ENCODE measurements at regions not wholly inside any gene's neighbourhood (a gene's known extent, or its start where the extent isn't known, plus 50 kb on each side); places are given as distances from the start of the nearest gene placed in this dataset.

DNA sequence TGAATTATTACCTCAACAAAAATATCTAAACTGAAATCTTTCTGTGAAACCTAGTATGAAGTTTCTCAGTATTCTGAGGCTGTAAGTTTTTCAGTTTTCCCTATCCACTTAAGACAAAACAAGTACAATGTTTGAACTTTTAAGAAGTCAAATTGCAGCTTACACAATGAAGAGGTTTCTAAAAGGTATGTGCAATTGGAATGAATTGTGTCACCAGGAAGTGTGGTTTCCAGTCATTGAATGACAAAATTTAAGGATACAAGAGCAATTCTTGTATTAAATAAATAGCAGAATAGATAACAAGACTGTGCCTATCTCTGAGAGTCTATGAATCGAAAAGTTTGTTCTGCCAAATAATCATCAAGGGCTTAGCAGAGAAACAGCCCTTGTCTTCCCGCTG is 207.3 kb downstream of the ANKRD50 start:
- H3K79me2 ChIP-seq (ENCODE audit: insufficient read depth): no peaks in the 10 kb centered on the region
- H2AFZ ChIP-seq (ENCODE audit: low read depth): no peak overlapping the region
- no peaks in the 10 kb centered on the region for H4K20me1 ChIP-seq (ENCODE audit: insufficient read depth)
- H3K27me3 ChIP-seq (ENCODE audit: insufficient read depth): no peaks in the 10 kb centered on the region
- no peaks in the 10 kb centered on the region for H3K9me2 ChIP-seq
- no peaks in the 10 kb centered on the region for H3K9me3 ChIP-seq
- no peaks in the 10 kb centered on the region for H3F3A ChIP-seq (replicated peaks; ENCODE audit: insufficient read depth)
- no peak for TF ChIP-seq SIN3A (IDR thresholded peaks at IDR 0.05; ENCODE audit: borderline replicate concordance, low read depth, low read length)
- no peak for TF ChIP-seq USF2 (IDR thresholded peaks at IDR 0.05; ENCODE audit: borderline replicate concordance, low read depth, low read length)
- no peak for TF ChIP-seq FOXJ3 (CRISPR knock-in tag; IDR thresholded peaks at IDR 0.05)
- TF ChIP-seq, protein P1, sequence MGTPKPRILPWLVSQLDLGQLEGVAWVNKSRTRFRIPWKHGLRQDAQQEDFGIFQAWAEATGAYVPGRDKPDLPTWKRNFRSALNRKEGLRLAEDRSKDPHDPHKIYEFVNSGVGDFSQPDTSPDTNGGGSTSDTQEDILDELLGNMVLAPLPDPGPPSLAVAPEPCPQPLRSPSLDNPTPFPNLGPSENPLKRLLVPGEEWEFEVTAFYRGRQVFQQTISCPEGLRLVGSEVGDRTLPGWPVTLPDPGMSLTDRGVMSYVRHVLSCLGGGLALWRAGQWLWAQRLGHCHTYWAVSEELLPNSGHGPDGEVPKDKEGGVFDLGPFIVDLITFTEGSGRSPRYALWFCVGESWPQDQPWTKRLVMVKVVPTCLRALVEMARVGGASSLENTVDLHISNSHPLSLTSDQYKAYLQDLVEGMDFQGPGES (IDR thresholded peaks at IDR 0.05; ENCODE audit: low read depth, low read length): no peak
- no peak for TF ChIP-seq RXRA (IDR thresholded peaks at IDR 0.05; ENCODE audit: borderline replicate concordance, low read depth)
- no peak overlapping the region for H3K4me3 ChIP-seq (ENCODE audit: low read depth in 2 of 2, low read length in 1 of 2)
- no peak overlapping the region for H3K27ac ChIP-seq (ENCODE audit: low read depth in 2 of 2, low read length in 1 of 2)
- H3K4me2 ChIP-seq: no peak overlapping the region
- H3K36me3 ChIP-seq (replicated peaks in 1 of 2; ENCODE audit: control insufficient read depth in 1 of 2, insufficient read depth in 2 of 2, low read length in 1 of 2): no peaks in the 10 kb centered on the region
- H3K4me1 ChIP-seq (ENCODE audit: control insufficient read depth in 1 of 2, insufficient read depth in 2 of 2, low read depth in 1 of 2, low read length in 1 of 2): peaks cover 0 to 5% of the 10 kb centered on the region in 2 experiments; a peak in 2 of 4 replicates
- POLR2A ChIA-PET: no interaction called here
- no peak for DNase-seq
- WGBS (ENCODE audit: low lambda C conversion rate): 91% methylated on average over 2 of the region's 2 CpGs
- CTCF ChIA-PET: interaction anchor here (1.2 kb wide), 1 partner anchor 171 kb away, joined by 4 read pairs; no protein-coding TSS in a partner anchor
- no peak overlapping the region for H3K9ac ChIP-seq

DNA sequence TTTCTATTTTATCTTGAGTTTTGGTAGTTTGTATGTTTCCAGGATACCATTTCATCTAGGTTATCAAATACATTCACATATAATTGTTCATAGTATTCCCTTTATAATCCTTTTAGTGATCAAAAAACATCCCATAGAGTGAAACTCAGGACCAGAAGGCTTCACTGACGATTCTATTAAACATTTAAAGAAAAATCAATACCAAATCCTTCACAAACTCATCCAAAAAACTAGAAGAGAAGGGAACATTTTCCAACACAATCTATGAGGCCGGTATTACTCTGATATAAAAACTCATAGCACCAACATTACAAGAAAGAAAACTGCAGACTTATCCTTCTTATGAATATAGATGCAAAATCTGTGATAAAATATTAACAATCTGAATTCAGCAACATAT is 203.4 kb downstream of the ANKRD50 start:
- H3K27ac ChIP-seq (ENCODE audit: low read depth in 2 of 2, low read length in 1 of 2): no peak overlapping the region
- no peak overlapping the region for H3K4me3 ChIP-seq (ENCODE audit: low read depth in 2 of 2, low read length in 1 of 2)
- H3K4me1 ChIP-seq (ENCODE audit: control insufficient read depth in 1 of 2, insufficient read depth in 2 of 2, low read depth in 1 of 2, low read length in 1 of 2): peaks cover 0 to 5% of the 10 kb centered on the region in 2 experiments; a peak in 2 of 4 replicates
- TF ChIP-seq MAX (IDR thresholded peaks at IDR 0.05; ENCODE audit: low read depth) (no peak), ELF1 (IDR thresholded peaks at IDR 0.05) (no peak), FOXM1 (IDR thresholded peaks at IDR 0.05; ENCODE audit: low read depth) (no peak), GATA2 (CRISPR knock-in tag; IDR thresholded peaks at IDR 0.05) (no peak), RAD21 (IDR thresholded peaks at IDR 0.05; ENCODE audit: low read length) (no peak), SMC3 (IDR thresholded peaks at IDR 0.05; ENCODE audit: low read depth, low read length) (no peak), SIN3A (IDR thresholded peaks at IDR 0.05; ENCODE audit: borderline replicate concordance, low read depth, low read length) (no peak), TEAD4 (IDR thresholded peaks at IDR 0.05; ENCODE audit: borderline replicate concordance, insufficient read depth) (no peak), RFX5 (IDR thresholded peaks at IDR 0.05; ENCODE audit: low read length) (no peak), USF1 (IDR thresholded peaks at IDR 0.05; ENCODE audit: borderline replicate concordance, low read depth) (no peak), TCF12 (IDR thresholded peaks at IDR 0.05) (no peak)
- TF ChIP-seq, protein P2, sequence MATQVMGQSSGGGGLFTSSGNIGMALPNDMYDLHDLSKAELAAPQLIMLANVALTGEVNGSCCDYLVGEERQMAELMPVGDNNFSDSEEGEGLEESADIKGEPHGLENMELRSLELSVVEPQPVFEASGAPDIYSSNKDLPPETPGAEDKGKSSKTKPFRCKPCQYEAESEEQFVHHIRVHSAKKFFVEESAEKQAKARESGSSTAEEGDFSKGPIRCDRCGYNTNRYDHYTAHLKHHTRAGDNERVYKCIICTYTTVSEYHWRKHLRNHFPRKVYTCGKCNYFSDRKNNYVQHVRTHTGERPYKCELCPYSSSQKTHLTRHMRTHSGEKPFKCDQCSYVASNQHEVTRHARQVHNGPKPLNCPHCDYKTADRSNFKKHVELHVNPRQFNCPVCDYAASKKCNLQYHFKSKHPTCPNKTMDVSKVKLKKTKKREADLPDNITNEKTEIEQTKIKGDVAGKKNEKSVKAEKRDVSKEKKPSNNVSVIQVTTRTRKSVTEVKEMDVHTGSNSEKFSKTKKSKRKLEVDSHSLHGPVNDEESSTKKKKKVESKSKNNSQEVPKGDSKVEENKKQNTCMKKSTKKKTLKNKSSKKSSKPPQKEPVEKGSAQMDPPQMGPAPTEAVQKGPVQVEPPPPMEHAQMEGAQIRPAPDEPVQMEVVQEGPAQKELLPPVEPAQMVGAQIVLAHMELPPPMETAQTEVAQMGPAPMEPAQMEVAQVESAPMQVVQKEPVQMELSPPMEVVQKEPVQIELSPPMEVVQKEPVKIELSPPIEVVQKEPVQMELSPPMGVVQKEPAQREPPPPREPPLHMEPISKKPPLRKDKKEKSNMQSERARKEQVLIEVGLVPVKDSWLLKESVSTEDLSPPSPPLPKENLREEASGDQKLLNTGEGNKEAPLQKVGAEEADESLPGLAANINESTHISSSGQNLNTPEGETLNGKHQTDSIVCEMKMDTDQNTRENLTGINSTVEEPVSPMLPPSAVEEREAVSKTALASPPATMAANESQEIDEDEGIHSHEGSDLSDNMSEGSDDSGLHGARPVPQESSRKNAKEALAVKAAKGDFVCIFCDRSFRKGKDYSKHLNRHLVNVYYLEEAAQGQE (IDR thresholded peaks at IDR 0.05; ENCODE audit: low read depth, low read length): no peak
- TF ChIP-seq, protein P3, sequence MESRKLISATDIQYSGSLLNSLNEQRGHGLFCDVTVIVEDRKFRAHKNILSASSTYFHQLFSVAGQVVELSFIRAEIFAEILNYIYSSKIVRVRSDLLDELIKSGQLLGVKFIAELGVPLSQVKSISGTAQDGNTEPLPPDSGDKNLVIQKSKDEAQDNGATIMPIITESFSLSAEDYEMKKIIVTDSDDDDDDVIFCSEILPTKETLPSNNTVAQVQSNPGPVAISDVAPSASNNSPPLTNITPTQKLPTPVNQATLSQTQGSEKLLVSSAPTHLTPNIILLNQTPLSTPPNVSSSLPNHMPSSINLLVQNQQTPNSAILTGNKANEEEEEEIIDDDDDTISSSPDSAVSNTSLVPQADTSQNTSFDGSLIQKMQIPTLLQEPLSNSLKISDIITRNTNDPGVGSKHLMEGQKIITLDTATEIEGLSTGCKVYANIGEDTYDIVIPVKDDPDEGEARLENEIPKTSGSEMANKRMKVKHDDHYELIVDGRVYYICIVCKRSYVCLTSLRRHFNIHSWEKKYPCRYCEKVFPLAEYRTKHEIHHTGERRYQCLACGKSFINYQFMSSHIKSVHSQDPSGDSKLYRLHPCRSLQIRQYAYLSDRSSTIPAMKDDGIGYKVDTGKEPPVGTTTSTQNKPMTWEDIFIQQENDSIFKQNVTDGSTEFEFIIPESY (IDR thresholded peaks at IDR 0.05; ENCODE audit: borderline replicate concordance, low read depth): no peak
- TF ChIP-seq, protein P1 (IDR thresholded peaks at IDR 0.05; ENCODE audit: low read depth, low read length): no peak
- POLR2A ChIA-PET: no interaction called here
- no peaks in the 10 kb centered on the region for H3K79me2 ChIP-seq (ENCODE audit: insufficient read depth)
- no peaks in the 10 kb centered on the region for H4K20me1 ChIP-seq (ENCODE audit: insufficient read depth)
- H3K4me2 ChIP-seq: no peak overlapping the region
- 60% methylated on average over 2 of the region's 2 CpGs for WGBS (ENCODE audit: low lambda C conversion rate)
- no peaks in the 10 kb centered on the region for H3K27me3 ChIP-seq (ENCODE audit: insufficient read depth)
- no peak for DNase-seq
- H3K36me3 ChIP-seq (replicated peaks in 1 of 2; ENCODE audit: control insufficient read depth in 1 of 2, insufficient read depth in 2 of 2, low read length in 1 of 2): no peaks in the 10 kb centered on the region
- CTCF ChIA-PET: no interaction called here
- H3K9ac ChIP-seq: no peak overlapping the region
- no peaks in the 10 kb centered on the region for H3F3A ChIP-seq (replicated peaks; ENCODE audit: insufficient read depth)
- no peaks in the 10 kb centered on the region for H3K9me2 ChIP-seq
- no peak overlapping the region for H2AFZ ChIP-seq (ENCODE audit: low read depth)
- no peaks in the 10 kb centered on the region for H3K9me3 ChIP-seq

Data from SK-N-SH (cell line).